Activated T-helper 1 cell treated with Interleukin-2 at 50 U/mL for 16 hours (primary cell): ENCODE measurements at regions not wholly inside any gene's neighbourhood (a gene's known extent, or its start where the extent isn't known, plus 50 kb on each side); places are given as distances from the start of the nearest gene placed in this dataset.

Experiments used
- DNase-seq: peaks from one replicate; pipeline ENCODE4 v3.0.0-alpha.2; 2020; ENCODE audit warnings: low read depth

DNA sequence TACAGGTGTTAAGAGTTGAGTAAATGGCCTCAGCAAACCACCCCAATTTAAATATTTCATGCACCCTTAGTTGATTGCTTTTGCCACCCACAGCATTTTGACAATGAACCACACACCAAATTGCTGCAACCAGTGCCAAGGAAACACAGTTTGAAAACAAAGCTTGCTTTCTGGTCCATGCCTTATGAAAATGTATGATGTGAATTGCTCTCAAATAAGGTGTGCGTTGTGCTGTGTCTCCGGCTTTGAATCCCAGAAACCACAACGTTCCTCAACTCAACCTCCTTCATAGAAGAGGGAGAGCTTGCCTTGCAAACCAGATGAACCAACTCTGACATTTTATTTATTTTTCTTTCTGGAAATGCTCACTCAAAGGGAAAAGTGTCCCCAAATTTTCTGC lies 762.7 kb downstream of the TLE1 start:
- no peak for DNase-seq

DNA sequence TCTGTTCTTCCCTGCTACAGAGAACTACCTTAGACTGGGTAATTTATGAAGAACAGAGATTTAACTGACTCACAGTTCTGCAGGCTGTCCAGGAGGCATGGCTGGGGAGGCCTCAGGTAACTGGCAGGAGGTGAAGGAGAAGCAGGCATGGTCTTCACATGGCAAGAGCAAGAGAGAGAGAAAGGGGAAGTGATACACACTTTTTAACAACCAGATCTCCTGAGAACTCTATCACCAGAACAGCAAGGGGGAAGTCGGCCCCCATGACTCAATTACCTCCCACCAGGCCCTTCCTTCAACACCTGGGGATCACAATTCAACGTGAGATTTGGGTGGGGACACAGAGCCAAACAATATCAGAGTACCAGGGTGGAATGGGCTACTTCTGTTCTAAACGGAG lies 766.8 kb downstream of the TLE1 start:
- DNase-seq, result no peak

GRCh38 chr9:80906728-80907127 lies 782.6 kb downstream of the TLE1 start:
- DNase-seq, result no peak

DNA sequence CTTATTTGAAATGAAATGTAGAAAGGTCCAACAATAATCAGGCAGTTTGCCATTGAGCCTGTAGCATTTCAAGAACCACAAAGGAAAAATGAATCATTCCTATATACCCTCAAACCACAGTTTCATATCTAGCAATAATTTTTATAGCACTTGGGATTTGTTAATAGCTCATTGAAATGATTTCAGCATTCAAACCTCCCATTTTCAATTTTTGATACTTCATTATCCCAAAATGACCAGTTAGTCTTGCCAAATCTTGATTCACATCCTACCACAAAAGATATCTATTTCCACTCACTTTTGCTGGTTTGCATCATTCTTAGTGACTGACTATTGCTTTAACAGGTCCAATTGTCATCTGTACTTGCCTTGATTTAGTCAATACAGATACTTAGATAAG lies 790.1 kb downstream of the TLE1 start:
- DNase-seq, result no peak

GRCh38 chr9:80893190-80893589 lies 796.2 kb downstream of the TLE1 start:
- DNase-seq, result no peak

DNA sequence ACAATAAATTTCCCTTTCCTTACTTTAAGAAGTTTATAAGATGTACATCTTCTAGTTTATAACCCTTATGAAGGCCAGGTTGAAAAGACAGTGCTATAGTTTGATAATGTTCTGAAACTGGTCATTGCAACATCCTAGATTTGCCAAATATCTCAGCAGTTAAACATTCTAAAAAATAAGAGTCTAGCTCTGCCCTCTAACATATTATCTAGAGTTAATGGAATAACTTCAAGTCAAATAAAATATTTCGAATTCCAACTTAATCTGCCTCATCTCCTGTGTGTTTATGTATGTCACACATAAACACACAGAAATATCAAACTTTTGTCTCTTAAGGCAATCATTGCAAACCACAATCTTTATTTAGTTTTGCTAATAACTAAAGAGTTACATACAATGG lies 796.6 kb downstream of the TLE1 start:
- DNase-seq, result no peak

- DNase-seq, result no peak
Measured at GRCh38 chr9:80890124-80890523, 799.2 kb downstream of the TLE1 start.

- no peak for DNase-seq
Measured at GRCh38 chr9:80885894-80886293, 803.5 kb downstream of the TLE1 start.

DNA sequence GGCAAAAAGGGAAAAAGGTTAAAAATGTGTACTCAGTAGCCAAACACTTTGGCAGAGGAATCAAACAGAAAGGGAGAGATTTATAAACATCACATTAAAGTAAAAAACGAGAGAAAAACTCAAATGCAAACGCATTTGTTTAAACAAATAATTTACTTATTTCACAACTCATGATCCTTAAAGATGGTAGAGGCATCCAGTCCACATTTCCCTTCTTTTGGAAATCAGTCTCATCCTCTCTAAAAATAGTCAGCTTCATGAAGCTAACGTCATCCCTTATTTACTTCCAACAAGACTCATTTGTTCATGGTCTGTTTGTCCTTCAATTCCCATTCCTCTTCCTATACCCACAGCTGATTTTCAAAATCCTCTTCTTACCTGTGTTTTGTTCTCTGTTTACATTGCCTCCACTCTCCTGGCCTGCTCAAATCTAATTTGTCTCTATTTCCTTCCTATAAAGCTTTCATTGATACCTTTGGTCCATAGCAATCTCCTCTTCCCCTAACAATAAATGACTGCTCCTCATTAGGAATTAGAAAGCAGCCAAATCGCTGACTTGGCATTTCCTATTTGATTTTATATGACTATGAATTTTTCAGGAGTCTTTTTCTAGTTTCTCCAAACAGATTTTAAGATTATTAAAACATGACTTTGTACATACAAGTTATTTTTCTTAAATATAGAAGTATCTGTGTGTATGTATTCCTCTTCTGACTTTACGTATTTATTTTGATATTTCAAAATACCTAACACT lies 805.3 kb downstream of the TLE1 start:
- no peak for DNase-seq

GRCh38 chr9:80883426-80883825 lies 805.9 kb downstream of the TLE1 start:
- DNase-seq, result no peak

- no peak for DNase-seq
Measured at GRCh38 chr9:80881940-80882339, 807.4 kb downstream of the TLE1 start.

GRCh38 chr9:80881320-80881719 lies 808.0 kb downstream of the TLE1 start:
- DNase-seq, result no peak

GRCh38 chr9:80878556-80878955 lies 810.8 kb downstream of the TLE1 start:
- DNase-seq, result no peak

- no peak for DNase-seq
Measured at GRCh38 chr9:80875947-80876346, 813.4 kb downstream of the TLE1 start.

- no peak for DNase-seq
Measured at GRCh38 chr9:80874276-80874675, 815.1 kb downstream of the TLE1 start.

DNA sequence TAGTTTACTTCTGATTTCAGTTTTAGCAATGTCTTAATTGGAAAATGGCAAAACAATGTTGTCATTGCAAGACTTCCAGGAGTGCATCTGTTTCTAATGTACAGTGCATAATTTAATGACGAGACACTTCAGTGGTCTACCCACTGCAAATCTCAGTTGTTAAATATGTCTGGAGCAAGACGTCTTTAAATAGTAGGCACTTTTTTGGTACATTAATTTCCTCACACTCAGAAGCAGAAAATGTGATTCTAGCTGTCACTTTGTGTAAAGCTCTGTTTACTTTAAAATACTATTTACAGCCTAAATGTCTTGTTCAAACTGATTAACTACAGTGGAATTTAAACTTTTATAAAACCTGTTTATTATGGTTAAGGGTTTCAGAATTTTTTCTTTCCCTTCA lies 815.5 kb downstream of the TLE1 start:
- no peak for DNase-seq

DNA sequence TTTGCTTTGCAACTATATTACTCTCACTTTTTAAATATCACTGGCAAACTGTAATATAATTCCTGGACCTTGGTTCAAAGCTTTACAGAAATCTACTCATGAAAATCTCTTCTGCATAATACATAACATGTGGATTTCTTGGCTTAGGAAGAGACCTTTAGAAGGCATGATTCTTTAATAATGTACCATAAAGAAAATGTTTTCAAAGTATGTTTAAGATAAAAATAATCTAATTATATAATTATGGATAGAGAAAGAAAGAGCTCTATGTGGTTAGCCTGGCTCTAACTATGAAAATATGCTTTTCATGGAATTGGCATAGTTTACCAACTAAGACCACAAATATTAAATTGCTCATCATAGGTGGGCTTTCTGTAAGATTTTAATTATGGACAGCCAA lies 817.8 kb downstream of the TLE1 start:
- DNase-seq, result no peak

GRCh38 chr9:80867731-80868130 lies 821.6 kb downstream of the TLE1 start:
- DNase-seq, result no peak

DNA sequence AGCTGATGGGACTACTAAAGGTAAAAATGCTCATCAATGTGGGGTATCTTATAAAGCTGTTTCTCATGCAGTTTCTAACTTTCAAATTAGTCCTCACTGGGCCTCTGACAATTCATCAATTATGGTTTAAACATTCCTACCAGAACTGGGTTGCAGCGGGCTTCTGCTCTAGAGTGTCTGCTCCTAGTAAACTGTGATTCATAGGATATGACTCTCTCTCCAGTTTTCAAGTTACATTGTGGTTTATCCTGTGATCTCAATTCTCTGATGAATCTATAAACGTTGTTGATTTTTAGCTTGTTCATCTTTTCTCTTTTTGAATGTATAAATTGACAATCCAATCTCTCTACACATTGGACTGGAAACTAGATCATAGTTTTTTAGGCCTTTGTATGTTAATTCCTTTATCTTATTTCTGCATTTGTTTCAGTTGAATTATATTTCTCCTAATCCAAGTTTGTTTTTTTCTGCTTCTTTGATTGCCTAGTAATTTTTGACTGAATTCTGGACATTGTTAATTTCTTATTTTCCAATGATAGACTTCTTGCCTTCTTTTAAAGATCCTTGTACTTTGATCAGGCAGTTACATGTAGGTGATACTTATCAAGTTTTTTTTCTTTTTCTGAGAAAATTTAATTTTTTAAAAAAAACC lies 822.6 kb downstream of the TLE1 start:
- no peak for DNase-seq

DNA sequence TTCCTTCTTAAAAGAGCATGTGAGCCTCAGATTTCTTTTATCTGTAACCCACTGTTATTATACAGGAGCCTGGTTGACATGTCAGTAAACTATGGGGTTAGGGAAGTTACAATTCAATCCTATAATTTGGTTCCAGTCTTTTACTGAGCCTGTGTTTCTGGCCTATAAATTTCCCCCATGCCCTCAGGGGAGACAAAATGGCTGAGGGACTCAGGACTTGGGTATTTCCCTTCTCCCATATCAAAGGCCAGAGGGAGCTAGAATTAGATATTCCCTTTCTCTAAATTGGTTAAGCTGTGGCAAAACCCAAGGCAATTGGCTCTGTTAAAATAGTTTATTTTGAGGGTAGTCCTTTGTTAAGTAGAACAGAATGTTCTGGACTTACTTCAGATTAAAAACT lies 823.2 kb downstream of the TLE1 start:
- DNase-seq, result no peak

- no peak for DNase-seq
Measured at GRCh38 chr9:80843028-80843427, 846.3 kb downstream of the TLE1 start.

DNA sequence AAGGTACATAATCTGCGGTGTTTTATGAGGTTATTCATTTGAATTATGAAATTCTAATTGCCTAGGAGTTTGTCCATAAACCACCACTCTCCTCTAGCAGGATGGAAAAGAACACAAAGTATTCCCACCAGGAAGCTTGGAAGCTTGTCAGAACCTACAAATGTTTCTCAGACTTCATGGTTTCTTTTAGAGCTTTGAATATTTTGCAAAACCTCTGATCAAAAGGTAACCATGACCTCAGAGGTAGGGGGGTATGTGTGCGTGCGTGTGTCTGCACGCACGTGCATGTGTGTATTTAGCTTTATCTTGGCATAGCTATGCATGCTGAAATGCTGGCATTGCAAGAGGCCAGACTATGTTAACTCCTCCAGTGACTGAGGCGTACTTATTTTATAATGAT lies 847.0 kb downstream of the TLE1 start:
- DNase-seq, result no peak

DNA sequence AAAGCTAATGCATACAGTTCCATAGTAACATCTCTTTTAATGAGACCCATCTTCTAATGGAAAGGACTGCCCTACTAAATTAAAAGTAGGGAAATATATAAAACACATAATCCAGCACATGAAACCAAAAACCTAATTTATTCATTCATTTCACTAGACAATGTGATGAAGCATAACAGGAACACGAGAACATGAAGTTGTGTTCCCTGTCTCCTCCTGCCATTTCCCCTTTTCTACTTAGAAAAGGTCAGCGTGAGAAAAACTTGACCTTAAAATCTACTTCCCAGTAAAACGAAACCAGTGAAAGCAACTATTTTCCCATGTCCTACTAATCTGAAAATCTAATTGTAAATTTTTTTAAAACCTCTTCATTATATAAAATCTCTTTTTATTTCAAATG lies 847.5 kb downstream of the TLE1 start:
- DNase-seq, result no peak
